PC-3 (cell line): ENCODE measurements at regions not wholly inside any gene's neighbourhood (a gene's known extent, or its start where the extent isn't known, plus 50 kb on each side); places are given as distances from the start of the nearest gene placed in this dataset.

Experiments used
- ATAC-seq: fragments of 200-7000 bp; cut with Tn5 transposase; 2 replicates; pipeline ENCODE4 v1.9.1; 2020; ENCODE audit warnings: mild to moderate bottlenecking, moderate library complexity
- BruUV-seq: library from RNA; stranded (reverse); fragments of 400-500 nt; replicated peaks from 2 replicates; lab custom pipeline; 2021; lab: Mats Ljungman, UMichigan
- CTCF ChIA-PET: fragments of 300-600 bp; sonication (Branson Sonifier 250); formaldehyde crosslinking; loops from one replicate; lab custom pipeline; 2022; ENCODE audit warnings: antibody characterized with exemption; lab: Charles Lee
- POLR2A ChIA-PET: fragments of 300-600 bp; sonication (Branson Sonifier 250); formaldehyde crosslinking; loops from one replicate; lab custom pipeline; 2022; ENCODE audit warnings: antibody characterized with exemption; ENCODE audit not compliant: unreplicated experiment; lab: Charles Lee
- DNase-seq: peaks from one replicate; pipeline ENCODE4 v3.0.0-alpha.2; 2015
- H2AFZ ChIP-seq: fragments of 300-600 bp; sonication (generic); 2 replicates; pipeline ENCODE4 v1.6.0; 2016; ENCODE audit warnings: antibody characterized with exemption, low read length
- H3F3A ChIP-seq: fragments of 300-600 bp; sonication (generic); one replicate; pipeline ENCODE4 v1.6.0; 2017; ENCODE audit warnings: antibody characterized with exemption, low read length, control low read depth, mild to moderate bottlenecking; ENCODE audit not compliant: unreplicated experiment
- H3K27ac ChIP-seq: fragments of 300-600 bp; sonication (generic); 2 replicates; pipeline ENCODE4 v1.5.1; 2016; ENCODE audit warnings: mild to moderate bottlenecking, low read length
- H3K27me3 ChIP-seq: fragments of 300-600 bp; sonication (generic); 2 replicates; pipeline ENCODE4 v1.6.1; 2016; ENCODE audit warnings: low read length, mixed read lengths
- H3K36me3 ChIP-seq: fragments of 300-600 bp; sonication (generic); 2 replicates; pipeline ENCODE4 v1.6.1; 2016; ENCODE audit warnings: low read depth, mixed run types, low read length, mixed read lengths
- H3K4me1 ChIP-seq: fragments of 300-600 bp; sonication (generic); 2 replicates; pipeline ENCODE4 v1.5.1; 2016; ENCODE audit warnings: low read length; ENCODE audit not compliant: insufficient read depth
- H3K4me2 ChIP-seq: fragments of 300-600 bp; sonication (generic); 2 replicates; pipeline ENCODE4 v1.6.0; 2016; ENCODE audit warnings: low read length
- H3K4me3 ChIP-seq: fragments of 300-600 bp; sonication (generic); 2 replicates; pipeline ENCODE4 v1.5.1; 2016; ENCODE audit warnings: mild to moderate bottlenecking, low read length, mixed read lengths
- H3K79me2 ChIP-seq: fragments of 300-600 bp; sonication (generic); 2 replicates; pipeline ENCODE4 v1.6.1; 2017; ENCODE audit warnings: low read length, mixed read lengths
- H3K9ac ChIP-seq: fragments of 300-600 bp; sonication (generic); 2 replicates; pipeline ENCODE4 v1.6.0; 2016; ENCODE audit warnings: mild to moderate bottlenecking, low read length
- H3K9me2 ChIP-seq: fragments of 300-600 bp; sonication (generic); replicated peaks from 2 replicates; pipeline ENCODE4 v1.6.1; 2016; ENCODE audit warnings: mixed run types, low read length, mixed read lengths
- H3K9me3 ChIP-seq: fragments of 300-600 bp; sonication (generic); 2 replicates; pipeline ENCODE4 v1.6.1; 2016; ENCODE audit warnings: low read length, mixed read lengths
- H4K20me1 ChIP-seq: fragments of 300-600 bp; sonication (generic); 2 replicates; pipeline ENCODE4 v1.6.1; 2016; ENCODE audit warnings: low read length, mixed read lengths
- EZH2 ChIP-seq: fragments of 300-600 bp; sonication (generic); IDR thresholded peaks from one replicate; pipeline ENCODE4 v1.6.1; 2017; ENCODE audit warnings: antibody characterized with exemption, mild to moderate bottlenecking, low read length; ENCODE audit not compliant: unreplicated experiment
- EZH2phosphoT487 ChIP-seq: fragments of 300-600 bp; sonication (generic); IDR thresholded peaks from 2 replicates; pipeline ENCODE4 v1.6.1; 2018; ENCODE audit warnings: mild to moderate bottlenecking, antibody characterized with exemption, low read length, borderline replicate concordance
- intact Hi-C: fragments of 100-400 bp; cut with micrococcal nuclease; formaldehyde crosslinking; loops from 2 replicates; pipeline ENCODE4 v1.9.0; 2023
- TF ChIP-seq, protein P1 (sequence below): fragments of 300-600 bp; sonication (generic); conservative IDR thresholded peaks from 2 replicates; pipeline ENCODE4 v1.5.1; 2017; ENCODE audit warnings: antibody characterized with exemption, low read depth, mild to moderate bottlenecking, low read length

DNA sequence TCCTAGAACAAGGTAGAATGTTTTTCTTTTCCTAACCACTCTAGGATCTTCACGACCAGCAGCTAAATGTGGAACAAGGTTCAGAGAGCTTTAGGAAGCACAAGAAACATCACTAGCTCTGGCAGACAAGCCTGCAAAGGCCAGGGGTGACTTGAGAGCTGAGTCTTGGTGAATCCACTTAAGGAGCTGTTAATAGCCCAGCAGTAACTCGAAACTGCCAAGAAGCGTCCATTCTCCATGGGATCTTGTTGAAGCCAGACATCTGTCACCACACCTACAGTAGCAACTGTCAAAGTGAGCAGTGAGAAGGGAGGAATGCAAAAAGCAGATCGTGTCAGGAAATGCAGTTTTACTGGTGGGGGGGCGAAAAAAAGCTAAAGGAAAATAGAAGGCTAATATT lies 87.2 kb downstream of the ATPSCKMT start:
- BruUV-seq: no TSS peak
- Histone ChIP-seq H2AFZ (no peak overlapping the region), H4K20me1 (no peaks in the 10 kb centered on the region), H3K4me2 (no peak overlapping the region), H3F3A (no peaks in the 10 kb centered on the region), H3K79me2 (no peaks in the 10 kb centered on the region), H3K36me3 (no peaks in the 10 kb centered on the region), H3K27me3 (no peaks in the 10 kb centered on the region), H3K4me1 (no peaks in the 10 kb centered on the region), H3K9me3 (no peaks in the 10 kb centered on the region), H3K27ac (no peak overlapping the region), H3K9me2 (no peaks in the 10 kb centered on the region), H3K4me3 (no peak overlapping the region), H3K9ac (no peak overlapping the region)
- DNase-seq: no peak
- CTCF ChIA-PET: no interaction called here
- no peak for ATAC-seq
- intact Hi-C loops: no loop called here
- TF ChIP-seq EZH2phosphoT487 (no peak), EZH2 (no peak)
- TF ChIP-seq, protein P1, sequence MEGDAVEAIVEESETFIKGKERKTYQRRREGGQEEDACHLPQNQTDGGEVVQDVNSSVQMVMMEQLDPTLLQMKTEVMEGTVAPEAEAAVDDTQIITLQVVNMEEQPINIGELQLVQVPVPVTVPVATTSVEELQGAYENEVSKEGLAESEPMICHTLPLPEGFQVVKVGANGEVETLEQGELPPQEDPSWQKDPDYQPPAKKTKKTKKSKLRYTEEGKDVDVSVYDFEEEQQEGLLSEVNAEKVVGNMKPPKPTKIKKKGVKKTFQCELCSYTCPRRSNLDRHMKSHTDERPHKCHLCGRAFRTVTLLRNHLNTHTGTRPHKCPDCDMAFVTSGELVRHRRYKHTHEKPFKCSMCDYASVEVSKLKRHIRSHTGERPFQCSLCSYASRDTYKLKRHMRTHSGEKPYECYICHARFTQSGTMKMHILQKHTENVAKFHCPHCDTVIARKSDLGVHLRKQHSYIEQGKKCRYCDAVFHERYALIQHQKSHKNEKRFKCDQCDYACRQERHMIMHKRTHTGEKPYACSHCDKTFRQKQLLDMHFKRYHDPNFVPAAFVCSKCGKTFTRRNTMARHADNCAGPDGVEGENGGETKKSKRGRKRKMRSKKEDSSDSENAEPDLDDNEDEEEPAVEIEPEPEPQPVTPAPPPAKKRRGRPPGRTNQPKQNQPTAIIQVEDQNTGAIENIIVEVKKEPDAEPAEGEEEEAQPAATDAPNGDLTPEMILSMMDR: no peak
- POLR2A ChIA-PET: no interaction called here

DNA sequence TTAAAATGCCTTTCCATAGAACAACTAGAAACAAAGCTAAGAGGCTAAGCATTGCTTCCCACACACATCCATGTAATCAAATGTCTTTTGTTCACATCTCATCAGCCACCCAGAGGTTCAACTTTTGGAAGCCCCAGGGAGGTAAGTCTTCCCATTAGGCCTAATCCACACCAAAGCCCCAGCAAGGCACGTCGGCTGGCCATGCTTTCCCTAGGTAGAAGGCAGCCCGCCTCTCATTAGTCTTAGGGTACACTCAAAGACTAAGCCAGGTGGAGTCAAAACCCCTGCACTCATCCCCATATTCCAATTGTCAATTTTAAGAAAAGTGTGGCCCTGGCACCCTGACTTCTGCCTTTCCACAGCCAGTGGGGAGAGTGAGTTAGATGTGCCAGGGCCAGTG lies 87.9 kb downstream of the ATPSCKMT start:
- no peaks in the 10 kb centered on the region for H3F3A ChIP-seq
- no peak overlapping the region for H3K9ac ChIP-seq
- no peaks in the 10 kb centered on the region for H4K20me1 ChIP-seq
- ChIA-PET POLR2A (no interaction called here), CTCF (no interaction called here)
- H3K9me3 ChIP-seq: no peaks in the 10 kb centered on the region
- H3K79me2 ChIP-seq: no peaks in the 10 kb centered on the region
- H3K36me3 ChIP-seq: no peaks in the 10 kb centered on the region
- no peak overlapping the region for H2AFZ ChIP-seq
- TF ChIP-seq, protein P1: no peak
- TF ChIP-seq EZH2phosphoT487 (no peak), EZH2 (no peak)
- ATAC-seq (no peak), DNase-seq (no peak)
- BruUV-seq: no TSS peak
- intact Hi-C loops: no loop called here
- no peaks in the 10 kb centered on the region for H3K4me1 ChIP-seq
- no peak overlapping the region for H3K4me3 ChIP-seq
- no peaks in the 10 kb centered on the region for H3K9me2 ChIP-seq
- H3K4me2 ChIP-seq: no peak overlapping the region
- H3K27ac ChIP-seq: no peak overlapping the region
- no peaks in the 10 kb centered on the region for H3K27me3 ChIP-seq

DNA sequence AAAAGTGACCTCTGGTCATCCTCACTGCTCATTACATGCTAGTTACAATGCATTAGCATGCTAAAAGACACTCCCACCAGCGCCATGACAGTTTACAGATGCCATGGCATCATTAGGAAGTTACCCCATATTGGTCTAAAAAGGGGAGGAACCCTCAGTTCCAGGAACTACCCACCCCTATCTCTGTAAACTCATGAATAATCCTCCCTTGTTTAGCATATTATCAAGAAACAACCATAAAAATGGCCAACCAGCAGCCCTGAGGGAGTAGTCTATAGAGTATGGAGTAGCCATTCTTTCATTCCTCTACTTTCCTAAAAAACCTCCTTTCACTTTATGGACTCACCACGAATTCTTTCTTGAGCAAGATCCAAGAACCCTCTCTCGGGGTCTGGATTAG lies 89.4 kb downstream of the ATPSCKMT start:
- Histone ChIP-seq H3K4me2 (no peak overlapping the region), H3K9me3 (no peaks in the 10 kb centered on the region), H3K4me3 (no peak overlapping the region), H3K9me2 (0 out of 2 replicates have a peak, but pooled peaks cover 1% of the 10 kb centered on the region), H3K27ac (no peak overlapping the region), H4K20me1 (no peaks in the 10 kb centered on the region), H3F3A (no peaks in the 10 kb centered on the region), H3K79me2 (no peaks in the 10 kb centered on the region), H3K4me1 (no peaks in the 10 kb centered on the region), H3K36me3 (no peaks in the 10 kb centered on the region), H2AFZ (no peak overlapping the region), H3K27me3 (no peaks in the 10 kb centered on the region), H3K9ac (no peak overlapping the region)
- CTCF ChIA-PET: no interaction called here
- DNase-seq: no peak
- no TSS peak for BruUV-seq
- no peak for ATAC-seq
- POLR2A ChIA-PET: no interaction called here
- TF ChIP-seq, protein P1: no peak
- TF ChIP-seq EZH2 (no peak), EZH2phosphoT487 (no peak)
- intact Hi-C loops: no loop called here
